ENCODE measurements at regions not wholly inside any gene's neighbourhood (a gene's known extent, or its start where the extent isn't known, plus 50 kb on each side); places are given as distances from the start of the nearest gene placed in this dataset.

GRCh38 chr21:36630485-36631206, 68.3 kb upstream of the SIM2 start:
- DNase-seq (ENCODE audit: low read depth) = peak; percentile 10

GRCh38 chr21:36636016-36636415, 62.9 kb upstream of the SIM2 start:
- no peak for DNase-seq (ENCODE audit: low read depth)

GRCh38 chr21:36636439-36636838, 62.5 kb upstream of the SIM2 start:
- no peak for DNase-seq (ENCODE audit: low read depth)

GRCh38 chr21:36639769-36640168, 59.1 kb upstream of the SIM2 start:
- DNase-seq (ENCODE audit: low read depth) = no peak

GRCh38 chr21:36640174-36640720, 58.7 kb upstream of the SIM2 start:
- DNase-seq (ENCODE audit: low read depth) = no peak

- no peak for DNase-seq (ENCODE audit: low read depth)
Observed at GRCh38 chr21:36640721-36641244, 58.1 kb upstream of the SIM2 start.

- DNase-seq (ENCODE audit: low read depth) = no peak
Observed at GRCh38 chr21:36641346-36641745, 57.6 kb upstream of the SIM2 start.

- DNase-seq (ENCODE audit: low read depth) = no peak
Observed at GRCh38 chr21:36641886-36642285, 57.0 kb upstream of the SIM2 start.

- no peak for DNase-seq (ENCODE audit: low read depth)
Observed at GRCh38 chr21:36642777-36643176, 56.1 kb upstream of the SIM2 start.

- no peak for DNase-seq (ENCODE audit: low read depth)
Observed at GRCh38 chr21:36643374-36644250, 55.3 kb upstream of the SIM2 start.

- DNase-seq (ENCODE audit: low read depth) = no peak
Observed at GRCh38 chr21:36646011-36646410, 52.9 kb upstream of the SIM2 start.

- no peak for DNase-seq (ENCODE audit: low read depth)
Observed at GRCh38 chr21:36646645-36647044, 52.3 kb upstream of the SIM2 start.

GRCh38 chr21:36647279-36648093, 51.4 kb upstream of the SIM2 start:
- no peak for DNase-seq (ENCODE audit: low read depth)

Measured in GM04504 (cell line).